Middle frontal gyrus (tissue), 1 donor: ENCODE measurements at regions not wholly inside any gene's neighbourhood (a gene's known extent, or its start where the extent isn't known, plus 50 kb on each side); places are given as distances from the start of the nearest gene placed in this dataset.

Source experiments
- DNase-seq: peaks from one replicate; pipeline ENCODE4 v3.0.0-alpha.2; 2015; ENCODE audit warnings: low spot score; ENCODE audit errors: extremely low spot score

- DNase-seq = no peak
These were observed 162.3 kb upstream of the KLF14 start for GRCh38 chr7:130896051-130896881.

- peak; percentile 72 for DNase-seq
These were observed 163.0 kb upstream of the KLF14 start for GRCh38 chr7:130896898-130897514.

GRCh38 chr7:130897515-130898419 lies 163.8 kb upstream of the KLF14 start:
- DNase-seq = no peak

- no peak for DNase-seq
These were observed 165.1 kb upstream of the KLF14 start for GRCh38 chr7:130899071-130899560.

- no peak for DNase-seq
These were observed 165.8 kb upstream of the KLF14 start for GRCh38 chr7:130899638-130900401.

GRCh38 chr7:130900471-130901076 lies 166.6 kb upstream of the KLF14 start:
- DNase-seq = no peak

- no peak for DNase-seq
These were observed 167.3 kb upstream of the KLF14 start for GRCh38 chr7:130901209-130901783.

GRCh38 chr7:130902755-130903357 lies 168.8 kb upstream of the KLF14 start:
- no peak for DNase-seq

- DNase-seq = no peak
These were observed 169.5 kb upstream of the KLF14 start for GRCh38 chr7:130903358-130903974.

- DNase-seq = no peak
These were observed 170.2 kb upstream of the KLF14 start for GRCh38 chr7:130904031-130904757.

- DNase-seq = no peak
These were observed 170.8 kb upstream of the KLF14 start for GRCh38 chr7:130904792-130905191.

- DNase-seq = no peak
These were observed 172.6 kb upstream of the KLF14 start for GRCh38 chr7:130906575-130906974.

GRCh38 chr7:130907439-130907838 lies 173.4 kb upstream of the KLF14 start:
- no peak for DNase-seq

GRCh38 chr7:130908345-130909160 lies 174.5 kb upstream of the KLF14 start:
- no peak for DNase-seq

- no peak for DNase-seq
These were observed 175.3 kb upstream of the KLF14 start for GRCh38 chr7:130909161-130909836.

GRCh38 chr7:130909881-130910672 lies 176.1 kb upstream of the KLF14 start:
- DNase-seq = no peak
